A673 (cell line): ENCODE measurements at regions not wholly inside any gene's neighbourhood (a gene's known extent, or its start where the extent isn't known, plus 50 kb on each side); places are given as distances from the start of the nearest gene placed in this dataset.

Source experiments
- EZH2 ChIP-seq: fragments of 200-600 bp; sonication (generic); IDR thresholded peaks from 2 replicates; pipeline ENCODE4 v1.6.1; 2017; ENCODE audit warnings: borderline replicate concordance, low read depth, mild to moderate bottlenecking, mixed read lengths, antibody characterized with exemption, low read length; ENCODE audit not compliant: poor library complexity, severe bottlenecking
- TF ChIP-seq, protein P1 (sequence below): fragments of 300-800, 200-600 bp; sonication (generic); conservative IDR thresholded peaks from 2 replicates; pipeline ENCODE4 v1.5.1; 2017; ENCODE audit warnings: low read depth, mild to moderate bottlenecking, antibody characterized with exemption, low read length, moderate library complexity, mixed read lengths

DNA sequence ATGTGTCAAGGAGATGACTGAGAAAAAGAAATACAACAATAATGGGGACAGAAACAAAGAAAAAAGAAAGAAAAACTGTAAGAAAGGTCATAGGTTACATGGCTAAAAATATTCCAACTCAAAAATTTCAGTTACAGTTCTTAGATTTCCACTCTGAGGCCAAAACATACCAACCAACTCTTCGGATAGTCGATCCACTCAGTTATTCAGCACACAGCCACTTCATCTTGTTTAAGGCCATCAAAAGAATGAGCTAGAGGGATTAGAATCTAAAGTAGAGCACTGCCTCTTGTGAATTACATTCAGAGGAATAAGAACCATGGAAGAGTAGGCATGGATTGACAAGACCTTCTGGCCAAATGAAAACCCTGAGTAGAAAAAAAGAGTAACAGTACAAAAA lies 277.0 kb downstream of the MRPL39 start:
- TF ChIP-seq, protein P1, sequence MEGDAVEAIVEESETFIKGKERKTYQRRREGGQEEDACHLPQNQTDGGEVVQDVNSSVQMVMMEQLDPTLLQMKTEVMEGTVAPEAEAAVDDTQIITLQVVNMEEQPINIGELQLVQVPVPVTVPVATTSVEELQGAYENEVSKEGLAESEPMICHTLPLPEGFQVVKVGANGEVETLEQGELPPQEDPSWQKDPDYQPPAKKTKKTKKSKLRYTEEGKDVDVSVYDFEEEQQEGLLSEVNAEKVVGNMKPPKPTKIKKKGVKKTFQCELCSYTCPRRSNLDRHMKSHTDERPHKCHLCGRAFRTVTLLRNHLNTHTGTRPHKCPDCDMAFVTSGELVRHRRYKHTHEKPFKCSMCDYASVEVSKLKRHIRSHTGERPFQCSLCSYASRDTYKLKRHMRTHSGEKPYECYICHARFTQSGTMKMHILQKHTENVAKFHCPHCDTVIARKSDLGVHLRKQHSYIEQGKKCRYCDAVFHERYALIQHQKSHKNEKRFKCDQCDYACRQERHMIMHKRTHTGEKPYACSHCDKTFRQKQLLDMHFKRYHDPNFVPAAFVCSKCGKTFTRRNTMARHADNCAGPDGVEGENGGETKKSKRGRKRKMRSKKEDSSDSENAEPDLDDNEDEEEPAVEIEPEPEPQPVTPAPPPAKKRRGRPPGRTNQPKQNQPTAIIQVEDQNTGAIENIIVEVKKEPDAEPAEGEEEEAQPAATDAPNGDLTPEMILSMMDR: no peak
- no peak for TF ChIP-seq EZH2
